A673 (cell line): ENCODE measurements at regions not wholly inside any gene's neighbourhood (a gene's known extent, or its start where the extent isn't known, plus 50 kb on each side); places are given as distances from the start of the nearest gene placed in this dataset.

Source experiments
- BruUV-seq: library from RNA; stranded (reverse); fragments of 400-500 nt; replicated peaks from 2 replicates; lab custom pipeline; 2021; lab: Mats Ljungman, UMichigan
- CTCF ChIA-PET: fragments of 300-600 bp; sonication (Branson Sonifier 250); formaldehyde crosslinking; loops from one replicate; lab custom pipeline; 2022; ENCODE audit warnings: antibody characterized with exemption; lab: Charles Lee
- POLR2A ChIA-PET: fragments of 300-600 bp; sonication (Branson Sonifier 250); formaldehyde crosslinking; loops from one replicate; lab custom pipeline; 2022; ENCODE audit warnings: antibody characterized with exemption; ENCODE audit not compliant: low non-redundant PET; lab: Charles Lee
- DNase-seq: peaks from one replicate; pipeline ENCODE4 v3.0.0-alpha.2; 2015; ENCODE audit warnings: low spot score
- H3K27ac ChIP-seq: fragments of 200-600 bp; sonication (generic); 2 replicates; pipeline ENCODE4 v1.5.1; 2016; ENCODE audit warnings: mixed run types, low read depth, mild to moderate bottlenecking, mixed read lengths, antibody characterized with exemption, low read length; ENCODE audit not compliant: poor library complexity, severe bottlenecking
- H3K27me3 ChIP-seq: fragments of 200-600 bp; sonication (generic); replicated peaks from 2 replicates; pipeline ENCODE4 v1.6.1; 2017; ENCODE audit warnings: mixed run types, low read depth, mild to moderate bottlenecking, mixed read lengths, antibody characterized with exemption, low read length; ENCODE audit not compliant: insufficient read depth, poor library complexity
- H3K36me3 ChIP-seq: fragments of 200-600 bp; sonication (generic); 2 replicates; pipeline ENCODE4 v1.6.1; 2016; ENCODE audit warnings: mixed run types, mild to moderate bottlenecking, mixed read lengths, antibody characterized with exemption, low read length; ENCODE audit not compliant: insufficient read depth, poor library complexity, severe bottlenecking
- H3K4me1 ChIP-seq: fragments of 200-600 bp; sonication (generic); 2 replicates; pipeline ENCODE4 v1.6.1; 2017; ENCODE audit warnings: mixed run types, mild to moderate bottlenecking, mixed read lengths, antibody characterized with exemption, low read length; ENCODE audit not compliant: insufficient read depth, poor library complexity, severe bottlenecking
- H3K4me3 ChIP-seq: fragments of 200-600 bp; sonication (generic); 2 replicates; pipeline ENCODE4 v1.5.1; 2016; ENCODE audit warnings: low read depth, mixed run types, mild to moderate bottlenecking, mixed read lengths, low read length; ENCODE audit not compliant: poor library complexity, severe bottlenecking
- H3K9me3 ChIP-seq: fragments of 200-600 bp; sonication (generic); 2 replicates; pipeline ENCODE4 v1.6.1; 2016; ENCODE audit warnings: mixed run types, low read depth, mild to moderate bottlenecking, mixed read lengths, antibody characterized with exemption, low read length; ENCODE audit not compliant: poor library complexity, severe bottlenecking
- EZH2 ChIP-seq: fragments of 200-600 bp; sonication (generic); IDR thresholded peaks from 2 replicates; pipeline ENCODE4 v1.6.1; 2017; ENCODE audit warnings: borderline replicate concordance, low read depth, mild to moderate bottlenecking, mixed read lengths, antibody characterized with exemption, low read length; ENCODE audit not compliant: poor library complexity, severe bottlenecking
- intact Hi-C: fragments of 100-400 bp; cut with micrococcal nuclease; formaldehyde crosslinking; loops from one replicate; pipeline ENCODE4 v1.10.0; 2022; ENCODE audit not compliant: unreplicated experiment
- TF ChIP-seq, protein P1 (sequence below): fragments of 300-800, 200-600 bp; sonication (generic); conservative IDR thresholded peaks from 2 replicates; pipeline ENCODE4 v1.5.1; 2017; ENCODE audit warnings: low read depth, mild to moderate bottlenecking, antibody characterized with exemption, low read length, moderate library complexity, mixed read lengths

DNA sequence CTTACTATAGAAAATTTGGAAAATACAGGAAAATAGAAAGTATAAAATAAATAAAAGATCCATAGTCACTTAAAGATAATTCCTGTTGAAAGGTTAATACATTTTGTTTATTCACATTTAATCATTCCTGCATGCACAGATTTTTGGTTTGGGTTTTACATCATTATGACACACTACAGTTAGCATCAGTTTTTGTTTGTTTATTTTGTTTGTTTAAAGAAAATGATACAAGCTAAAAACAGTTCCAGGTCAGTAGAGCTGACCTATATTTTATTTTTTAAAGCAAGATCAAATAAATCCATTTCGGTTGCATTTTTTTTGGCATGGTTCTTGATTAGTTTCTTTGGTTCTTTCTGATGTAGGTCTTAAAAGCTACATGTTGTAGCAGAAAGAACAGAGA is 68.8 kb upstream of the CCDC91 start:
- TF ChIP-seq, protein P1, sequence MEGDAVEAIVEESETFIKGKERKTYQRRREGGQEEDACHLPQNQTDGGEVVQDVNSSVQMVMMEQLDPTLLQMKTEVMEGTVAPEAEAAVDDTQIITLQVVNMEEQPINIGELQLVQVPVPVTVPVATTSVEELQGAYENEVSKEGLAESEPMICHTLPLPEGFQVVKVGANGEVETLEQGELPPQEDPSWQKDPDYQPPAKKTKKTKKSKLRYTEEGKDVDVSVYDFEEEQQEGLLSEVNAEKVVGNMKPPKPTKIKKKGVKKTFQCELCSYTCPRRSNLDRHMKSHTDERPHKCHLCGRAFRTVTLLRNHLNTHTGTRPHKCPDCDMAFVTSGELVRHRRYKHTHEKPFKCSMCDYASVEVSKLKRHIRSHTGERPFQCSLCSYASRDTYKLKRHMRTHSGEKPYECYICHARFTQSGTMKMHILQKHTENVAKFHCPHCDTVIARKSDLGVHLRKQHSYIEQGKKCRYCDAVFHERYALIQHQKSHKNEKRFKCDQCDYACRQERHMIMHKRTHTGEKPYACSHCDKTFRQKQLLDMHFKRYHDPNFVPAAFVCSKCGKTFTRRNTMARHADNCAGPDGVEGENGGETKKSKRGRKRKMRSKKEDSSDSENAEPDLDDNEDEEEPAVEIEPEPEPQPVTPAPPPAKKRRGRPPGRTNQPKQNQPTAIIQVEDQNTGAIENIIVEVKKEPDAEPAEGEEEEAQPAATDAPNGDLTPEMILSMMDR, result no peak
- Histone ChIP-seq H3K9me3 (no peaks in the 10 kb centered on the region), H3K27ac (no peak overlapping the region), H3K27me3 (no peaks in the 10 kb centered on the region), H3K4me3 (no peak overlapping the region), H3K36me3 (no peaks in the 10 kb centered on the region), H3K4me1 (no peaks in the 10 kb centered on the region)
- intact Hi-C loops, result no loop called here
- ChIA-PET CTCF (no interaction called here), POLR2A (no interaction called here)
- BruUV-seq, result no TSS peak
- no peak for DNase-seq

DNA sequence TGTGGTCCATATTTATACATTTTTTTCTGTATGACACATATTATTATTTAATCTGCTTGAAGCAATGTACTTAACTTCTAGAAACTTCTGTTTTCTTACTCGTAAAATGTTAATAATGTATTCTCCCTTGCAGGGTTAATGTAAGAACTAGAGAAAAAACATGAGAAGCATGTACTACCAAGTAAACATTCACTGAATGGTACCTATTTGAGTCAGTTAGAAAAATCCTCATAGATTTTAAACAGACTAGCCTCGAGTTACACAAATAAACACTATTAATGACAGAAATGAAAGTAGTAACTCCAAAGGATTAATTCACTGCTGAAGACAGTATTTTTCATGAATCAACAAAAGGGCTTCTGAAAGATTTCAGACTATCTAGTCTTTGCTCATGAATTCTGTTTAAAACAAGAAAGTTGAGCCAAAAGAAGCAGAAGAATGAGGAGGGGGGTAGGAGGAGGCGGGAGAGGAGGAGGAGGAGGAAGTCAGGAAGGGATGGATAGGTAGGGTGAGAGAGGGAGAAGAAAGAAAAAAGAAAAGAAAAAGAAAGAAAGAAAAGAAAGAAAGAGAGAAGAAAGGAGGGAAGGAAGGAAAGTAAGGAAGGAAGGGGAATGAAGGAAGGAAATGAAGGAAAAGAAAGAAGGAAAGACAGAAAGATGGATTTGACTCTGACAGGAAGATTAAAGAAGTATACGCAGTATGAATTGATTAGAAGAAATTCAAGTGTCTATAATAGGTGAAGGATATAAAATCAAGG is 68.2 kb upstream of the CCDC91 start:
- DNase-seq, result no peak
- ChIA-PET POLR2A (no interaction called here), CTCF (no interaction called here)
- Histone ChIP-seq H3K9me3 (no peaks in the 10 kb centered on the region), H3K27ac (no peak overlapping the region), H3K4me1 (no peaks in the 10 kb centered on the region), H3K4me3 (no peak overlapping the region), H3K36me3 (no peaks in the 10 kb centered on the region), H3K27me3 (no peaks in the 10 kb centered on the region)
- BruUV-seq, result no TSS peak
- intact Hi-C loops, result no loop called here
- no peak for TF ChIP-seq EZH2
- TF ChIP-seq, protein P1, result no peak

DNA sequence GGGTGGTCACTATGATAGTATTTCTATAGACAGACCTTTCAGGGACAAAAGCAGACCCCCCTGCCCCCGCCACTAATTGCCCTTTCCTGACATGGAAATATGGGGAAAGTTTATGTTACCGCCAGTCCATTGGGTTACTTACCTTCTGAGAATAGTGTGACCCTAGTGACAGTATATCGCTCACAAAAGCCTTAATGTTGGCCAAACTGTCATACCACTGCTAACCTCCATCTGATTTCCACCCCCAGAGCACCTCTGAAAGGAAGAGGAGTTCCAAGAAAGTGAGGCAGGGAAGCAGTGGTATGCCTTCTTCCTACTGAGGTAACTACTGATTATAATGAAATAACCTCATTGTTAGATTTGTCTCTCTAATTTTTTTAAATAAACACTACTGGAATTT is 67.5 kb upstream of the CCDC91 start:
- BruUV-seq, result no TSS peak
- H3K27me3 ChIP-seq, result no peaks in the 10 kb centered on the region
- H3K9me3 ChIP-seq, result no peaks in the 10 kb centered on the region
- H3K27ac ChIP-seq, result no peak overlapping the region
- no peaks in the 10 kb centered on the region for H3K4me1 ChIP-seq
- no peak overlapping the region for H3K4me3 ChIP-seq
- intact Hi-C loops, result no loop called here
- POLR2A ChIA-PET, result no interaction called here
- no peaks in the 10 kb centered on the region for H3K36me3 ChIP-seq
- TF ChIP-seq EZH2, result no peak
- TF ChIP-seq, protein P1, result no peak
- CTCF ChIA-PET, result no interaction called here
- DNase-seq, result no peak
